NCI-H510A treated with DMSO at 0.1 percent for 48 hours (cell line): ENCODE measurements at regions not wholly inside any gene's neighbourhood (a gene's known extent, or its start where the extent isn't known, plus 50 kb on each side); places are given as distances from the start of the nearest gene placed in this dataset.
"Not testable (repeated sequence)": the region's sequence is repeated elsewhere in the genome, so short reads cannot be mapped to it uniquely, and the experiment has no call there.

ENCODE experiments used
- DNase-seq: peaks from one replicate; lab custom pipeline; 2025; lab: John Stamatoyannopoulos, UW

GRCh38 chrX:96529386-96529785, 155.3 kb upstream of the DIAPH2 start:
- not testable (repeated sequence) for DNase-seq

- no peak for DNase-seq
These were observed 146.4 kb upstream of the DIAPH2 start for GRCh38 chrX:96538104-96538725.

DNA sequence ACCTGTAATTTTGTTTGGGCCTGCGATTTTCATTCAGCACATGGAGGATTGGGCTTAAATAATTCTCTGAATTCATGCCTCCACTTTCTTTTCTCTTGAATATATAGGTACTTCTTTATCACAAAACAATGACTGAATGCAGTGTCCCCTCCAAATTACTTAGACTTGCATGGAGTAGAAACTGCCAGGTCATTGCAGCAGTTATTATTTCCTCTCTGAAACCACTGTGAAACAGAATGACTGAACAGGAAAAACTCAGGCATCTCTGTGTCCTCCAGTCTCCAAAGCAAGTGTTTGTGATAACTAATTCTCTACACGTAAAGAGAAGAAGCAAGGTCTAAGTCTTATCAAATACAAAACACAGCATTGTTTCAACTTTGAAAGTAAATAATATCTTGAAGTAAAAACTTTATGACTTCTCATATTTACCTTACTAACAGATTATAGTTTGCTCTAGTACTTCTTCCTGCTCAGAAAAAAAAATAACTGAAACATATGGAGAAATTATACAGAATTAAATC, 144.5 kb upstream of the DIAPH2 start:
- DNase-seq, result no peak

DNA sequence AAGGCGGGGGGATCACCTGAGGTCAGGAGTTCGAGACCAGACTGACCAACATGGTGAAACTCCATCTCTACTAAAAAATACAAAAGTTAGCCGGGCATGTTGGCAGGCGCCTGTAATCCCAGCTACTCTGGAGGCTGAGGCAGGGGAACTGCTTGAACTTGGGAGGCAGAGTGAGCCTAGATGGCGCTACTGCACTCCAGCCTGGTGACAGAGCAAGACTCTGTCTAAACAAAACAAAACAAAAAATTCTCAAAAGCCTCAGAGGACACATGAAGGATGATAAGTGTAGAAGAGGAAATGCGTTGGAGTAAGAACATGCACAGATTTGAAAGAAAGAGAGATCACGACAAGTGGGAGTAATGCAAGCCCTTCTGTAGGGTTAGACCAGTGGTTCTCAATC, 138.4 kb upstream of the DIAPH2 start:
- not testable (repeated sequence) for DNase-seq

GRCh38 chrX:96551322-96551872, 133.2 kb upstream of the DIAPH2 start:
- DNase-seq, result no peak

DNA sequence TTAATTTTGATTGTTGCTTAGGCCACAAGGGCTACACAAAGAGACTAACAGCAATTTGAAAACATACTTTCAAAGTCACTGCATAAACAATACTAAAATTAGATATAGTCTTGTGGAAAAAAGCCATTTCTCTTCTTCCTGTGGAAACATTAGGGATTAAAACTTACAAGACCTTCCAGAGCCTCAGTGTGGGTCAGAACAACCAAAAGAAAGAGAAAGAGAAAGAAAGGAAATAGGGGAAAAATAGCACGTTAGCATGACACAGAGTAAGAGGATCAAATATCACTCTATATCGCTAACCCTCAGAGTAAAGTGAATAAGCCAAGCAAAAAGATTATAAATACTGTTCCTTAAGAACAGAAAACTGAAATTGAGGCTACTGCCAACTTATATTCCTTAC, 127.8 kb upstream of the DIAPH2 start:
- no peak for DNase-seq

DNA sequence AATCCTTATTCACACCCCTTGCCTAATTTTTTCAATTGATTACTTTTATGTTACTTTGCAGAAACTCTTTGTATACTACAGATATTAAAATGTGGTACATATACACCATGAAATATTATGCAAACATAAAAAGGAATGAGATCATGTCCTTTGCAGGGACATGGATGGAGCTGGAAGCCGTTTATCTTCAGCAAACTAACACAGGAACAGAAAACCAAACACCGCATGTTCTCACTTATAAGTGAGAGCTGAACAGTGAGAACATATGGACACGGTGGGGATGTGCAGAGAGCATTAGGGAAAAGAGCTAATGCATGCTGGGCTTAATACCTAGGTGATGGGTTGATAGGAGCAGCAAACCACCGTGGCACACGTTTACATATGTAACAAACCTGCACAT, 123.5 kb upstream of the DIAPH2 start:
- DNase-seq, result not testable (repeated sequence)

DNA sequence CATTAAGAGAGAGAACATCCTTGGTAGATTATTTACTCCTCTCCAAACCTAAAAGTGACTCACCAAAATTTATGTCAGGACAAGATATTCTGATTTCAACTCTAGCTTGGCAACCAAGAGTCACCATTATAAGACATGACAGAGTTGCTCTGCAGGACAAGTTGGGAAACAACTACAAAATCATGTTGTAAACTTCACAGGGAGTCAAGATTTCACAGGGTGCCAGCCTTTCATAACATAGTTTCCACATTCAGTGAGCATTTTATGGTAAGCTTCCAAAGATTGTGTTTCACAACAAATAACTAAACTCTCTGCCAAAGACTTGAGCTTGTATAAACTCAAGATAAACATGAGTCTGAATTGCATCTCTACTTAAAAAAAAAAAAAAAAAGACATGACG, 121.0 kb upstream of the DIAPH2 start:
- no peak for DNase-seq

GRCh38 chrX:96564595-96564994, 120.0 kb upstream of the DIAPH2 start:
- DNase-seq, result no peak

- no peak for DNase-seq
These were observed 117.8 kb upstream of the DIAPH2 start for GRCh38 chrX:96566878-96567277.

DNA sequence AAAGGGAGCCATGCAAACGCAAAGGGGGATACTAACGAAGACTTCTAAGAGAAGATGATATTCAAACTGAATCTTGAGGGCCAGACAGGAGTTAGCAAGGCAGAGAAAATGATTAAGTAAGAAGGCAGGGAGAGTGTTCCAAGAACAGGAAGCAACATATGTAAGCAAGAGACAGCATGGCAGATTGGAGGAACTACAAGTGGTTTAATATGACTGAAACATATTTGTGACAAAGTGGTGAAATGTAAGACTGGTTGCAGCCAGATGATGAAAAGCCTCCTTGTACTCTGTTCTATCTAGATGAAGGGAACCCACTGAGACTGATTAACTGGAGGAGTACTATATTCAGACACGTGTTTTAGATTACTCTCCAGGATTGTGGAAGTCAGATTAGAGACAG, 116.6 kb upstream of the DIAPH2 start:
- DNase-seq, result no peak

DNA sequence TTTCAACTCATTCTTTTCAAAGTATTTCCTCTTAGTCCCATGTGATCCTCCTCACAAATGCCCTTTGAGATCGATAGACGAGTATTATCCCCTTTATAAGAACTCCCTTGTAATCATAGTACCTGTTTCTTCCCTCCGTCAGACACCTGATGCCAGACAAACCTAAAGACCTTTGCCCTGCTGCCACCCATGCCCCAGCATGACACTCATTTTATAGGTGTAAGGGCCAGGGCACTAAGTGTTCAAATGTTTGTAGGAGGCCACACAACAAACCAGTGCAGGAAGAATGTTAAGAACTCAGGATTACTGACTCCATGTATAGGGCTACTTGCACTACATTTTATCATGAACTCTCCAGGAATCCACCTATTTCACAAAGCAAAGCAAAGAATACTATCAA, 115.6 kb upstream of the DIAPH2 start:
- no peak for DNase-seq

- DNase-seq, result no peak
These were observed 109.6 kb upstream of the DIAPH2 start for GRCh38 chrX:96575011-96575410.

DNA sequence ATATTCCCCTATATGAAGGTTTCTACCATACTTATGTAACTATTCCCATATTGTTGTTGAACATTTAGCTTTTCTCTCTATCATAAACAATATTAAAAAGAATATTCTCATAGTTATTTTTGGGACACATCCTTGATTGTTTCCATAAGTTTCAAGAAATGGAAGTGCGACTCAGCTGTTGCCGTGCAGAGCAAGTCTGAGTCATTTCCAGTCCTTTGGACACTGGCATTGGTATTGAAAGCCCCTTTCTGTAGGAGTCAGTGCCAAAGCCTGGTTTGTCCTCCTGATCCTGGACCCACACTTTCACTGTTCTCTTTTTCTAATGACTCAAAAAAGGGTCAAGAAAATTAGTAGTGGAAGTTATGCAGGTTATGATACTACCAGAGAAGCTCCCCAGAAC, 108.3 kb upstream of the DIAPH2 start:
- no peak for DNase-seq

DNA sequence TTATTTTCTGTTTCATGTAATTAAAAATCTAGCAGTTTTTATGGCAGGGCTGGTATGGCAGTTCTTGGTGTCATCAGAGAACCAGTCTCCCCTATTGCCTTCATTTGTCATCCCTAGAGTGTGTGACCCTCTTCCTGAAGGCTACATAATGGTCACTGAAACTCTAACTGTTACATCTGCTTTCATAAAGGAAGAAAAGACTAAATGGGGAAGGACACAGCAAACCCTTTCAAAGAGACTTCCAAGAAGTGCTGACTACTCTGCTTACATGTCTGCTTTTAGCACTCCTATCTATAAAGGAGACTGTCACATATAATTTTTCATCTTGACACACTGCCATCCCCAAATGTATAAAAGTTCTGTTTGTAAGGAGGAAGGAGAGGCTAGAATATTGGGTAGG, 105.9 kb upstream of the DIAPH2 start:
- no peak for DNase-seq

- DNase-seq, result no peak
These were observed 105.4 kb upstream of the DIAPH2 start for GRCh38 chrX:96579252-96579651.

GRCh38 chrX:96590403-96590802, 94.2 kb upstream of the DIAPH2 start:
- no peak for DNase-seq

DNA sequence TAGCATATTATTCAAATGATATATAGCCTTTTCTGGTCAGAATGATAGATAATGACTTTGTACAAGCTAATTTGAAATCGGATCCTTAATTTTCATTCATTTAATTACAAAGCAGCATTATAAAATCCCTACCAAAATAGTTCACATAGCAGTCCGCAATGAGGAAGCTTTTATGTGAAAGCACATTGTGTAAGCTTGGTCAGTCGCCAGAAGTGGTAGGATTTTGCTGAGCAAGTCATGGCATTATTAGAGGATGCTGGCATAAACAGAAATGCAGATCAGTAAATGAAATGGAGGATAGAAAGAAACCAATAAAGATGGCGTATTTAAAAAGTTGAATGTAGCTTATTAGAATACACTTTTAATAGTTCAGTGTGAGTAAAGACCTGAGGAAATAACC, 93.2 kb upstream of the DIAPH2 start:
- no peak for DNase-seq

- not testable (repeated sequence) for DNase-seq
These were observed 86.8 kb upstream of the DIAPH2 start for GRCh38 chrX:96597847-96598246.

DNA sequence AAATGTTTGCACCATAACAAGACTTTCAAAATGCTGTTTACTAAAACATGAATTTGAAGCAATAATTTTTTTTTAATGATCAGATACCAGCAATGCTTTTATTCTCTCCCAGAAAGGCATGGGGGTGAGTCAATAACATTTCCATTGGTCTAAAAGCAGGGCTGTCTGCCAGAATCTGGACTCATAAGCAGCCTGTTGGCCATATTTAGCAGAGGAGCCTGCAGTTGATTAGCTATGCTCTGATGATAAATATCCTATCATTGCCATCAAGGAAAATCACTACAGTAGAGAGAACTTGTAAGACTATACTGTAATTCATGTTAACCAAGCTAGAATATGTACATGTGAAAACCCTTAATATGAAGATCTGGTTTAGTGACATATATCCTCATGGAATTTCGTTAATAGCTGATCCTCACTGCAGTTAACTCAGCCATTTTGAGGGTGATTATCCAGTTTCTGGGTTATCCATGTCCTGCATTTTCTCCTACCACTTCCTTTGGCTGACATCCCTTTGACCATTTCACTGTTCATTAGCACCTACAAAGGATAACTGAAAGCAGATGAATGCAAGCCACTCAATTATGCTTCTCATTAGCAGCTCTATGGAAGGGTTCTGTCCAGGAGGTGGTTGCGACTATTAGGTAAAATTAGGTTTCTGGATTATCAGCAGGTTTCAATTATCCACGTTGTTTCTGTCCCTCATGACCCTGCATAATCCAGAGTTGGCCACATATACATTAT, 72.9 kb upstream of the DIAPH2 start:
- DNase-seq, result no peak

- no peak for DNase-seq
These were observed 69.2 kb upstream of the DIAPH2 start for GRCh38 chrX:96615448-96615847.

GRCh38 chrX:96619588-96619987, 65.1 kb upstream of the DIAPH2 start:
- DNase-seq, result no peak

- no peak for DNase-seq
These were observed 62.8 kb upstream of the DIAPH2 start for GRCh38 chrX:96621811-96622210.
